ENCODE measurements at regions not wholly inside any gene's neighbourhood (a gene's known extent, or its start where the extent isn't known, plus 50 kb on each side); places are given as distances from the start of the nearest gene placed in this dataset.

DNA sequence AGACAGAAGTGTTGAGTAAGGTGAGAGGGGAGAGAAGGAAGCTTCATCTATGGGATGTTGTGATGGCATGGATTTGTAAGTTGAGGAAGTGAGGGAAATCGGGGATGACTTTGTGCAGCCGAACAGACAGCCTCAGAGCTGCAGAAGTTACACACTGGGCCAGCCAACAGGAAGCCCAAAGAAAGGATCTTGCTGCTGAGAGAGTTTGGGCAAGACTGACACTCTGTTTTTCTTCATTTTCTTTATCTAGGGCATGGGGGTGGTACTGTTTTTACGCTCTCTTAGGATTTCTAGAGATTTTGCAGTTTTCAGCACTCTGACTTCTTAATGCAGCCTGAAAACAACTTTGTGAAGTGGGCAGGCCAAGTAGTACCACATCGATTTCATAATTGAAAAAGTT, 509.9 kb upstream of the TENM4 start:
- no peak for TF ChIP-seq SUZ12 (IDR thresholded peaks at IDR 0.05; ENCODE audit: extremely low read depth, insufficient read depth, insufficient read length)
- no peak for TF ChIP-seq ZNF274 (IDR thresholded peaks at IDR 0.05; ENCODE audit: low read depth, low read length)
- no peak for TF ChIP-seq YY1 (IDR thresholded peaks at IDR 0.05; ENCODE audit: insufficient read depth, insufficient read length)
